22Rv1 (cell line): ENCODE measurements at regions not wholly inside any gene's neighbourhood (a gene's known extent, or its start where the extent isn't known, plus 50 kb on each side); places are given as distances from the start of the nearest gene placed in this dataset.

ENCODE experiments used
- CTCF ChIP-seq: fragments of 450-650 bp; IDR thresholded peaks from 2 replicates; pipeline ENCODE4 v1.5.1; 2017; ENCODE audit warnings: mild to moderate bottlenecking
- ZFX ChIP-seq: fragments of 450-650 bp; IDR thresholded peaks from 2 replicates; pipeline ENCODE4 v1.6.1; 2017; ENCODE audit warnings: antibody characterized with exemption, borderline replicate concordance

GRCh38 chr7:152909280-152909679 is 149.7 kb downstream of the ACTR3B start:
- no peak for TF ChIP-seq CTCF
- no peak for TF ChIP-seq ZFX
